Nephron (organoid): ENCODE measurements at regions not wholly inside any gene's neighbourhood (a gene's known extent, or its start where the extent isn't known, plus 50 kb on each side); places are given as distances from the start of the nearest gene placed in this dataset.

Source experiments
- H3K27ac Mint-ChIP-seq, 3 experiments: 2 replicates each; pipeline ENCODE4 v1.8.0; 2020; ENCODE audit warnings: mixed read lengths in 3 of 3, mild to moderate bottlenecking in 2 of 3, moderate library complexity in 1 of 3
- H3K27me3 Mint-ChIP-seq: 2 replicates; pipeline ENCODE4 v1.8.0; 2021; ENCODE audit warnings: low read depth, mild to moderate bottlenecking, moderate library complexity, mixed read lengths
- H3K36me3 Mint-ChIP-seq: 2 replicates; pipeline ENCODE4 v1.8.0; 2020; ENCODE audit warnings: low read depth, mixed read lengths
- H3K4me1 Mint-ChIP-seq: 2 replicates; pipeline ENCODE4 v1.8.0; 2020; ENCODE audit warnings: mixed read lengths
- H3K4me3 Mint-ChIP-seq, 3 experiments: 2 replicates each; pipeline ENCODE4 v1.8.0; 2020; ENCODE audit warnings: mild to moderate bottlenecking in 3 of 3, mixed read lengths in 3 of 3, moderate library complexity in 2 of 3
- H3K9me3 Mint-ChIP-seq: 2 replicates; pipeline ENCODE4 v1.8.0; 2020; ENCODE audit warnings: mixed read lengths
- CTCF ChIP-seq, 3 experiments: fragments of 200-600 bp; sonication (generic); IDR thresholded peaks; one replicate each; pipeline ENCODE4 v1.5.0; 2021; ENCODE audit warnings: antibody characterized with exemption in 3 of 3; ENCODE audit not compliant: unreplicated experiment in 3 of 3

DNA sequence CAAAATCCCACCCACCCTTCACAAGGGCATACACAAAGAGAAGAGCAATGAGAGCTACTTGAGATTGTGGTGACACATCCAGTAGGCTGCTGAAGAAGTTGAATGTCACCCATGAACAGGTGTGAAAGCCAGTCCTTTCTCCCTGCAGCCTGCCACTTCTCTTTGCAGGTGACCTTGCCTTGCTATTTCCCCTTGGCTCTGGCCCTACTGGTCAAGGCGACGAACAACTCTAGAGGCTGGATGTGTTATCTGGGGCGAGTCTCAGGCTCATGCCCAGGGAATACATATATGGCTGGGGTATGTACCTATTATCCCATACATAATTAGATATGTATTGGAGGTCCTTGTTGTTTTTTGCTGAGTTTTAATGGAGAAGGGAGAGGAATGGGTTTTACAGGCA lies 70.2 kb upstream of the EGLN3 start:
- no peak for TF ChIP-seq CTCF (IDR thresholded peaks at IDR 0.05; ENCODE audit: unreplicated experiment in 3 of 3)
- Mint-ChIP-seq H3K9me3 (no peaks in the 10 kb centered on the region), H3K4me1 (peaks cover 27% of the 10 kb centered on the region)

GRCh38 chr14:34020014-34020413 lies 69.1 kb upstream of the EGLN3 start:
- Mint-ChIP-seq H3K36me3 (no peaks in the 10 kb centered on the region), H3K4me1 (peaks cover 27% of the 10 kb centered on the region), H3K9me3 (no peaks in the 10 kb centered on the region), H3K4me3 (no peak overlapping the region), H3K27me3 (peaks cover 19% of the 10 kb centered on the region), H3K27ac (no peak overlapping the region)
- no peak for TF ChIP-seq CTCF (IDR thresholded peaks at IDR 0.05; ENCODE audit: unreplicated experiment in 3 of 3)

More for the DNA sequence above, 70.2 kb upstream of the EGLN3 start:
- no peak overlapping the region for H3K4me3 Mint-ChIP-seq
- peaks cover 19% of the 10 kb centered on the region for H3K27me3 Mint-ChIP-seq
- no peak overlapping the region for H3K27ac Mint-ChIP-seq
- no peaks in the 10 kb centered on the region for H3K36me3 Mint-ChIP-seq

DNA sequence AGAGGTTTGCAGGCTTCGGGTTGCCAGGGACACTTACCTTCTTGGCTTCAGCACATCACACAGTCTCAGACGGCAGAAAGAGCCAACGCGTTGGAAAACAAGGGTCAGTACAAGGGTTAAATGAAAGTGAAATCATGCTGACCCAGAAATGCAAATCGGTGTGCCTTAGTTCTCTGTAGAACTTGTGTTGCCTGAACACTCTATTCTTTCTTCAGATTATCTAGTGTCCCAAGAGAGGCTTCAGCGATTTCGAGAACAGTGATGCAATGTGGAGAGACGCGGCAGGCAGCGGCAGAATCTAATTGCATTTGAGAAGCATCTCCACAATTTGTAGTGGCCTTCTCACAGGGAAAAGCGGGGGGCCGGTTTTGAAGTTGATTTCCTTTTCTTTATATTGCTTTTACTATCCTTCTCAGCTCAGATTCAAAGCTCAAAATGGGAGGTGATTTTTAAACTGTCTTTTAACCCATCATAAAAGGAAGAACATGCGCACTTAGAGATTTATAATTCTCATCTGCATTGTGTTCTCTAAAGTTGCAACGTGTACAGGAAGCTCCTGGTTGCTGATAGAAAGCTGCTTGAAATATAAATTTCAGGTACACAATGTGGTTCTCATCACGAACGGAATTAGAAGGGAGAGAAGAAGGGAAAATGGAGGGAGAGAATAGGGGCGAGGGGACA lies 67.8 kb upstream of the EGLN3 start:
- peaks cover 18% of the 10 kb centered on the region for H3K4me1 Mint-ChIP-seq
- H3K27ac Mint-ChIP-seq = peak overlapping the region in 1 of 3 experiments; percentile 0
- TF ChIP-seq CTCF (IDR thresholded peaks at IDR 0.05; ENCODE audit: unreplicated experiment in 3 of 3) = no peak
- H3K9me3 Mint-ChIP-seq = no peaks in the 10 kb centered on the region
- no peaks in the 10 kb centered on the region for H3K36me3 Mint-ChIP-seq
- H3K4me3 Mint-ChIP-seq = peak overlapping the region in 1 of 3 experiments; percentile 8
- H3K27me3 Mint-ChIP-seq = peaks cover 12% of the 10 kb centered on the region

GRCh38 chr14:34018125-34018524 lies 67.3 kb upstream of the EGLN3 start:
- peak overlapping the region in 1 of 3 experiments; percentile 0 for H3K27ac Mint-ChIP-seq

GRCh38 chr14:34015383-34015782 lies 64.5 kb upstream of the EGLN3 start:
- peaks cover 8% of the 10 kb centered on the region for H3K27me3 Mint-ChIP-seq
- H3K4me1 Mint-ChIP-seq = peaks cover 18% of the 10 kb centered on the region
- no peaks in the 10 kb centered on the region for H3K9me3 Mint-ChIP-seq
- no peak for TF ChIP-seq CTCF (IDR thresholded peaks at IDR 0.05; ENCODE audit: unreplicated experiment in 3 of 3)
- no peaks in the 10 kb centered on the region for H3K36me3 Mint-ChIP-seq
- H3K4me3 Mint-ChIP-seq = no peak overlapping the region
- H3K27ac Mint-ChIP-seq = no peak overlapping the region

More at GRCh38 chr14:34018125-34018524, 67.3 kb upstream of the EGLN3 start:
- H3K36me3 Mint-ChIP-seq = no peaks in the 10 kb centered on the region
- no peak for TF ChIP-seq CTCF (IDR thresholded peaks at IDR 0.05; ENCODE audit: unreplicated experiment in 3 of 3)
- H3K9me3 Mint-ChIP-seq = no peaks in the 10 kb centered on the region
- H3K4me1 Mint-ChIP-seq = peaks cover 23% of the 10 kb centered on the region
- peaks cover 12% of the 10 kb centered on the region for H3K27me3 Mint-ChIP-seq
- peak overlapping the region in 1 of 3 experiments; percentile 8 for H3K4me3 Mint-ChIP-seq

- peaks cover 8% of the 10 kb centered on the region for H3K27me3 Mint-ChIP-seq
- H3K27ac Mint-ChIP-seq = no peak overlapping the region
- H3K4me1 Mint-ChIP-seq = peaks cover 23% of the 10 kb centered on the region
- no peaks in the 10 kb centered on the region for H3K9me3 Mint-ChIP-seq
- H3K4me3 Mint-ChIP-seq = no peak overlapping the region
- no peaks in the 10 kb centered on the region for H3K36me3 Mint-ChIP-seq
- TF ChIP-seq CTCF (IDR thresholded peaks at IDR 0.05; ENCODE audit: unreplicated experiment in 3 of 3) = no peak
These were observed 64.1 kb upstream of the EGLN3 start for GRCh38 chr14:34014936-34015335.
